ENCODE measurements at regions not wholly inside any gene's neighbourhood (a gene's known extent, or its start where the extent isn't known, plus 50 kb on each side); places are given as distances from the start of the nearest gene placed in this dataset.

GRCh38 chr2:134119117-134119712 lies 134.7 kb upstream of the MGAT5 start:
- no peaks in the 10 kb centered on the region for H4K20me1 ChIP-seq (ENCODE audit: insufficient read depth, low read length)
- peaks cover 9% of the 10 kb centered on the region for H3K79me2 ChIP-seq (ENCODE audit: insufficient read depth, low read length)
- no peaks in the 10 kb centered on the region for H3K9me2 ChIP-seq (ENCODE audit: low read depth, low read length)
- H3K36me3 ChIP-seq (ENCODE audit: insufficient read depth, low read length): no peaks in the 10 kb centered on the region
- H3K27ac ChIP-seq (ENCODE audit: low read depth, low read length, poor library complexity, severe bottlenecking): no peak overlapping the region
- H3K4me1 ChIP-seq (ENCODE audit: insufficient read depth, low read length, severe bottlenecking): peaks cover 41% of the 10 kb centered on the region
- H3K4me3 ChIP-seq (ENCODE audit: low read depth, low read length, poor library complexity, severe bottlenecking): peak overlapping the region; percentile 94
- peak overlapping the region; percentile 82 for H3K4me2 ChIP-seq (ENCODE audit: low read length)
- TF ChIP-seq CTCF (IDR thresholded peaks at IDR 0.05; ENCODE audit: low read length) (no peak), EZH2 (IDR thresholded peaks at IDR 0.05; ENCODE audit: borderline replicate concordance, low read length) (no peak)
- H3F3A ChIP-seq (ENCODE audit: insufficient read depth, low read length): no peaks in the 10 kb centered on the region
- no peak overlapping the region; the same call in 1 of the 2 replicates for H2AFZ ChIP-seq (ENCODE audit: low read length)
- H3K27me3 ChIP-seq (ENCODE audit: insufficient read depth, low read length): no peaks in the 10 kb centered on the region
- peak overlapping the region; percentile 85; the same call in 1 of the 2 replicates for H3K9ac ChIP-seq (ENCODE audit: low read length)
- no peaks in the 10 kb centered on the region for H3K9me3 ChIP-seq (ENCODE audit: low read length)

- H3K4me1 ChIP-seq (ENCODE audit: insufficient read depth, low read length, severe bottlenecking): peaks cover 48% of the 10 kb centered on the region
- H3K4me3 ChIP-seq (ENCODE audit: low read depth, low read length, poor library complexity, severe bottlenecking): peak overlapping the region; percentile 94
Observed at GRCh38 chr2:134119713-134120405, 134.0 kb upstream of the MGAT5 start.

GRCh38 chr2:134120406-134120732 lies 133.5 kb upstream of the MGAT5 start:
- peaks cover 20% of the 10 kb centered on the region for H3K79me2 ChIP-seq (ENCODE audit: insufficient read depth, low read length)
- no peak for TF ChIP-seq CTCF (IDR thresholded peaks at IDR 0.05; ENCODE audit: low read length)
- TF ChIP-seq EZH2 (IDR thresholded peaks at IDR 0.05; ENCODE audit: borderline replicate concordance, low read length): no peak
- no peak overlapping the region for H3K27ac ChIP-seq (ENCODE audit: low read depth, low read length, poor library complexity, severe bottlenecking)
- no peaks in the 10 kb centered on the region for H3F3A ChIP-seq (ENCODE audit: insufficient read depth, low read length)
- no peak overlapping the region for H2AFZ ChIP-seq (ENCODE audit: low read length)
- peak overlapping the region; percentile 85 for H3K9ac ChIP-seq (ENCODE audit: low read length)
- no peaks in the 10 kb centered on the region for H3K9me3 ChIP-seq (ENCODE audit: low read length)
- no peaks in the 10 kb centered on the region for H3K36me3 ChIP-seq (ENCODE audit: insufficient read depth, low read length)
- H3K9me2 ChIP-seq (ENCODE audit: low read depth, low read length): no peaks in the 10 kb centered on the region
- no peaks in the 10 kb centered on the region for H3K27me3 ChIP-seq (ENCODE audit: insufficient read depth, low read length)
- H4K20me1 ChIP-seq (ENCODE audit: insufficient read depth, low read length): no peaks in the 10 kb centered on the region
- peaks cover 53% of the 10 kb centered on the region for H3K4me1 ChIP-seq (ENCODE audit: insufficient read depth, low read length, severe bottlenecking)
- peak overlapping the region; percentile 94 for H3K4me3 ChIP-seq (ENCODE audit: low read depth, low read length, poor library complexity, severe bottlenecking)
- peak overlapping the region; percentile 82 for H3K4me2 ChIP-seq (ENCODE audit: low read length)

More at GRCh38 chr2:134119713-134120405, 134.0 kb upstream of the MGAT5 start:
- no peaks in the 10 kb centered on the region for H3K9me3 ChIP-seq (ENCODE audit: low read length)
- no peaks in the 10 kb centered on the region for H3F3A ChIP-seq (ENCODE audit: insufficient read depth, low read length)
- no peaks in the 10 kb centered on the region for H4K20me1 ChIP-seq (ENCODE audit: insufficient read depth, low read length)
- no peaks in the 10 kb centered on the region for H3K27me3 ChIP-seq (ENCODE audit: insufficient read depth, low read length)
- H3K27ac ChIP-seq (ENCODE audit: low read depth, low read length, poor library complexity, severe bottlenecking): peak overlapping the region; percentile 63
- H3K4me2 ChIP-seq (ENCODE audit: low read length): peak overlapping the region; percentile 82
- H3K9me2 ChIP-seq (ENCODE audit: low read depth, low read length): no peaks in the 10 kb centered on the region
- H3K36me3 ChIP-seq (ENCODE audit: insufficient read depth, low read length): no peaks in the 10 kb centered on the region
- TF ChIP-seq EZH2 (IDR thresholded peaks at IDR 0.05; ENCODE audit: borderline replicate concordance, low read length) (no peak), CTCF (IDR thresholded peaks at IDR 0.05; ENCODE audit: low read length) (no peak)
- peaks cover 15% of the 10 kb centered on the region for H3K79me2 ChIP-seq (ENCODE audit: insufficient read depth, low read length)
- peak overlapping the region; percentile 85 for H3K9ac ChIP-seq (ENCODE audit: low read length)
- H2AFZ ChIP-seq (ENCODE audit: low read length): no peak overlapping the region; the same call in 1 of the 2 replicates
